Activated CD4-positive, alpha-beta T cell treated with anti-CD3 and anti-CD28 coated beads, Interleukin-2, amount 50 U/mL, for 24 hours (primary cell): ENCODE measurements at regions not wholly inside any gene's neighbourhood (a gene's known extent, or its start where the extent isn't known, plus 50 kb on each side); places are given as distances from the start of the nearest gene placed in this dataset.

Source experiments
- DNase-seq, 2 donors: peaks; one replicate each; pipeline ENCODE4 v3.0.0-alpha.2; 2020; ENCODE audit warnings: low read depth in 1 of 2, low spot score in 1 of 2

- DNase-seq, result no peak
These were observed 493.3 kb downstream of the BRD1 start for GRCh38 chr22:49334449-49334789.

- DNase-seq, result no peak
These were observed 494.5 kb downstream of the BRD1 start for GRCh38 chr22:49333206-49333605.

- no peak for DNase-seq
These were observed 495.0 kb downstream of the BRD1 start for GRCh38 chr22:49332691-49333090.

- DNase-seq, result no peak
These were observed 495.8 kb downstream of the BRD1 start for GRCh38 chr22:49331878-49332277.

GRCh38 chr22:49331223-49331815, 496.4 kb downstream of the BRD1 start:
- DNase-seq, result no peak

- no peak for DNase-seq
These were observed 497.1 kb downstream of the BRD1 start for GRCh38 chr22:49330421-49331222.

GRCh38 chr22:49329636-49330035, 498.0 kb downstream of the BRD1 start:
- no peak for DNase-seq

- no peak for DNase-seq
These were observed 498.9 kb downstream of the BRD1 start for GRCh38 chr22:49328630-49329405.

GRCh38 chr22:49328118-49328475, 499.6 kb downstream of the BRD1 start:
- DNase-seq, result no peak

- no peak for DNase-seq
These were observed 500.1 kb downstream of the BRD1 start for GRCh38 chr22:49327411-49328117.

GRCh38 chr22:49326558-49326957, 501.1 kb downstream of the BRD1 start:
- no peak for DNase-seq

- DNase-seq, result no peak
These were observed 501.9 kb downstream of the BRD1 start for GRCh38 chr22:49325531-49326395.

- no peak for DNase-seq
These were observed 502.9 kb downstream of the BRD1 start for GRCh38 chr22:49324527-49325491.

- DNase-seq, result no peak
These were observed 503.8 kb downstream of the BRD1 start for GRCh38 chr22:49323751-49324415.

GRCh38 chr22:49322861-49323622, 504.6 kb downstream of the BRD1 start:
- DNase-seq, result no peak

- no peak for DNase-seq
These were observed 505.4 kb downstream of the BRD1 start for GRCh38 chr22:49322231-49322630.

GRCh38 chr22:49321477-49322055, 506.1 kb downstream of the BRD1 start:
- no peak for DNase-seq
